22Rv1 (cell line): ENCODE measurements at regions not wholly inside any gene's neighbourhood (a gene's known extent, or its start where the extent isn't known, plus 50 kb on each side); places are given as distances from the start of the nearest gene placed in this dataset.

Experiments used
- CTCF ChIP-seq: fragments of 450-650 bp; IDR thresholded peaks from 2 replicates; pipeline ENCODE4 v1.5.1; 2017; ENCODE audit warnings: mild to moderate bottlenecking
- ZFX ChIP-seq: fragments of 450-650 bp; IDR thresholded peaks from 2 replicates; pipeline ENCODE4 v1.6.1; 2017; ENCODE audit warnings: antibody characterized with exemption, borderline replicate concordance

- no peak for TF ChIP-seq CTCF
- TF ChIP-seq ZFX: no peak
Observed at GRCh38 chr3:146747051-146747450, 141.9 kb upstream of the PLSCR5 start.
